ENCODE measurements at regions not wholly inside any gene's neighbourhood (a gene's known extent, or its start where the extent isn't known, plus 50 kb on each side); places are given as distances from the start of the nearest gene placed in this dataset.
"Not testable (repeated sequence)": the region's sequence is repeated elsewhere in the genome, so short reads cannot be mapped to it uniquely, and the experiment has no call there.

DNA sequence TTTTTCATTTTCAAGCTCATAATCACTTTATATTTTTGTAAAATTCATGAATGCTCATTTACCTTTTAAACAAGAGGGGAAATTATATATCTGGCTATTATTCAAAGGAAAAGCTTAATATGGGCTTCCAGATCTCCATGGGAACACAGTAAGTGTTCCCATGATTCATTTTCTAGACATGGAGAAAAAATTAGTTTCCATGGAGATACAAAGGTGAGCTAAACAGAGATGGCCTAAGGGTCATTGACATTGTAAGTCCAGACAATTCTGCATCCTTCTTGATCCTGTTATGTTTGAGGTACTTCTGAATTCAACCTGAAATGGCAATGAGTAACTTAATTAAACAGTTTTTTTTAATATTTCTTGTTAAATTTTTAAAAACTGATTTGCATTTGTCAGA is 341.4 kb upstream of the PRR16 start:
- peak in 1 of 2 donors; percentile 29 for DNase-seq (ENCODE audit: low read depth in 2 of 2)
- H3K4me3 ChIP-seq (replicated peaks in 1 of 2; ENCODE audit: low read depth in 2 of 2, low read length in 2 of 2): no peak overlapping the region
- TF ChIP-seq CTCF (IDR thresholded peaks at IDR 0.05; ENCODE audit: low read depth, low read length): no peak

GRCh38 chr5:120124031-120124430 is 340.1 kb upstream of the PRR16 start:
- no peak for DNase-seq (ENCODE audit: low read depth in 2 of 2)
- TF ChIP-seq CTCF (IDR thresholded peaks at IDR 0.05; ENCODE audit: low read depth, low read length): no peak
- no peak overlapping the region for H3K4me3 ChIP-seq (replicated peaks in 1 of 2; ENCODE audit: low read depth in 2 of 2, low read length in 2 of 2)

DNA sequence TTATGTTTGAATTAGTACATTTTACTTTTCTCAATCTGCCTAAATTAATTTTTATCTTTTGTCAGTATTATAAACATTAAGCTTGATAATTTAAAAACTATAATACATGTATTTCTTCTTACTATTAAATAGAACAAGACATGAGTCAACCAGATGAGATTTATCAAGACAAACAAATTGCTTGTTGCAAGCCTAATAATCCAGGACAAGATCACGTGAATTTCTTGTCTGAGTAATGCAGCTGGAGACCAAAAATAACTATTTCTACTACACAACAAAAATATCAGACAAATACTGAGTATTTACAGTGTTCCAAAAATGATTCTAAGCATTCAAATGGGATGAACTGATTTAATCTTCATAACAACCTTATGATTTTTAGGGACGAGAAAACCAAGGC is 339.1 kb upstream of the PRR16 start:
- no peak overlapping the region for H3K4me3 ChIP-seq (replicated peaks in 1 of 2; ENCODE audit: low read depth in 2 of 2, low read length in 2 of 2)
- peak; percentile 43 to 51 for DNase-seq (ENCODE audit: low read depth in 2 of 2)
- no peak for TF ChIP-seq CTCF (IDR thresholded peaks at IDR 0.05; ENCODE audit: low read depth, low read length)

GRCh38 chr5:120132347-120132746 is 331.8 kb upstream of the PRR16 start:
- not testable (repeated sequence) for H3K4me3 ChIP-seq (replicated peaks in 1 of 2; ENCODE audit: low read depth in 2 of 2, low read length in 2 of 2); DNase-seq (ENCODE audit: low read depth in 2 of 2)

DNA sequence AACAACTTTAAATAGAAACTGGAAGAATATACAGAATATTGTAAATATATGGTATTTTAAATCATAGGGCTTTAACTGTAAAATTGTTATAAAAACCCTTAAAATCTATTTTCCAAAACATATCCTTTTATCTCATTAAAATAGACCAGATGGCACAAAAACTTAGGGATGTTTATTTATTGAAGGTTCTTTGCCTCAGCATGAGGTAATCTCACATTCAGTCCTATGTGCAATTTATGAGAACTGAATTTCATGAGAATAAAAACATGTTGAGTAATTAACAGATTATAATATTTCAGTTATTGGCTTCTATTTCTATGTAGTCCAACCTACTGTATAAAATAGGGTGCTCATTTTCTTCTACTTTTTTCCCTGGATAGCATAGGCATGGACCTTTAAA is 329.2 kb upstream of the PRR16 start:
- no peak for DNase-seq (ENCODE audit: low read depth in 2 of 2)

GRCh38 chr5:120137582-120137981 is 326.5 kb upstream of the PRR16 start:
- no peak overlapping the region for H3K4me3 ChIP-seq (replicated peaks in 1 of 2; ENCODE audit: low read depth in 2 of 2, low read length in 2 of 2)
- DNase-seq (ENCODE audit: low read depth in 2 of 2): no peak
- TF ChIP-seq CTCF (IDR thresholded peaks at IDR 0.05; ENCODE audit: low read depth, low read length): no peak

More for the DNA sequence above, 329.2 kb upstream of the PRR16 start:
- H3K4me3 ChIP-seq (replicated peaks in 1 of 2; ENCODE audit: low read depth in 2 of 2, low read length in 2 of 2): no peak overlapping the region
- no peak for TF ChIP-seq CTCF (IDR thresholded peaks at IDR 0.05; ENCODE audit: low read depth, low read length)

DNA sequence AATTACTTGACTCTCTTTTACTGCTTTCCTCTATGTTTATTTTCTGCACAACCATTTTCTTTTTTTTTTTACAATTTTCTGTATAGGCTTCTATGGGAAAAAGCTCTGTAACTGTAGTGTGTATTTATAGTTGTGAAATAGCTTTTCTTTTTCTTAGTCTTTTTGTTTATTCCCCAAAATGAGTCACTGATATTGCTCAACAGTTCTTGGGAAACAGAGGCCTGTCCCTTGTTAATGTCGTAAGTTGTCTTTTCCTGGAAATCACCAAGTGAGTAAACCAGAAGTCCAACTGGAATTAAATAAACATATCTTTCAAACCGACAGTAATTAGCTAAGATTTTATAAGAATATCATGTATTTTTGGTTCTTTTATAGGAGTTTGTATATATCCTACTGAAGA is 325.1 kb upstream of the PRR16 start:
- DNase-seq (ENCODE audit: low read depth in 2 of 2): peak; percentile 97 to 99
- no peak for TF ChIP-seq CTCF (IDR thresholded peaks at IDR 0.05; ENCODE audit: low read depth, low read length)

More for the DNA sequence above, 325.1 kb upstream of the PRR16 start:
- H3K4me3 ChIP-seq (replicated peaks in 1 of 2; ENCODE audit: low read depth in 2 of 2, low read length in 2 of 2): no peak overlapping the region

All from cardiac fibroblast (primary cell).